Right lobe of liver (tissue), 4 donors: ENCODE measurements at regions not wholly inside any gene's neighbourhood (a gene's known extent, or its start where the extent isn't known, plus 50 kb on each side); places are given as distances from the start of the nearest gene placed in this dataset.

ENCODE experiments used
- POLR2A ChIP-seq: fragments of 450-650 bp; IDR thresholded peaks from one replicate; pipeline ENCODE4 v1.6.1; 2017; ENCODE audit warnings: antibody characterized with exemption, mild to moderate bottlenecking
- TF ChIP-seq, protein P1 (sequence below), 4 donors: fragments of 200-600 bp in 3 of 4; fragments of 450-650 bp in 1 of 4; IDR thresholded peaks; one replicate each; pipeline versions ENCODE4 v1.5.1 to v1.8.0; 2016 to 2022; ENCODE audit warnings: antibody characterized with exemption in 4 of 4, mild to moderate bottlenecking in 2 of 4
- donor health status: DM: no; HTN: no; CAD: no.
- donor health status: DM: no; HTN: no; CAD: no.
- donor health status: DM: no; HTN: yes; CAD: no.

DNA sequence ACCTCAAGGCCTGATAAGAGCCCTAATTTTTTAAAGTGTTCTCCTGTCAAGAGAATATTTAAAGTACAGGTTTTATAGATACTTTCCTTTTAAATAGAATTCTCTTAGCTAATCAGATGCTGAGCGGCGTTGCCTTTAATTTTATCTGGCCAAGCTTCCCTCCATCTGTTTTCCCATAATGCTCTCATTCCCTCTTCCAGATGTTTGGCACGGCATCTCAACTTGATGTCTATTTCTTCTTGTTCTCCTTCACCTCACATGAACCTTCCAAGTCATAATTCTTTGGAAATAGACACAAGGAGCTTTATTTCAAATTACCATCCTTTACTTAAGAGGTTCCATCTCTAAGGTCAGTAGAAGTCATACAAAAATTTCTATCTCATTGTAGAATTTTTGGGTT, 76.1 kb upstream of the CPO start:
- TF ChIP-seq, protein P1, sequence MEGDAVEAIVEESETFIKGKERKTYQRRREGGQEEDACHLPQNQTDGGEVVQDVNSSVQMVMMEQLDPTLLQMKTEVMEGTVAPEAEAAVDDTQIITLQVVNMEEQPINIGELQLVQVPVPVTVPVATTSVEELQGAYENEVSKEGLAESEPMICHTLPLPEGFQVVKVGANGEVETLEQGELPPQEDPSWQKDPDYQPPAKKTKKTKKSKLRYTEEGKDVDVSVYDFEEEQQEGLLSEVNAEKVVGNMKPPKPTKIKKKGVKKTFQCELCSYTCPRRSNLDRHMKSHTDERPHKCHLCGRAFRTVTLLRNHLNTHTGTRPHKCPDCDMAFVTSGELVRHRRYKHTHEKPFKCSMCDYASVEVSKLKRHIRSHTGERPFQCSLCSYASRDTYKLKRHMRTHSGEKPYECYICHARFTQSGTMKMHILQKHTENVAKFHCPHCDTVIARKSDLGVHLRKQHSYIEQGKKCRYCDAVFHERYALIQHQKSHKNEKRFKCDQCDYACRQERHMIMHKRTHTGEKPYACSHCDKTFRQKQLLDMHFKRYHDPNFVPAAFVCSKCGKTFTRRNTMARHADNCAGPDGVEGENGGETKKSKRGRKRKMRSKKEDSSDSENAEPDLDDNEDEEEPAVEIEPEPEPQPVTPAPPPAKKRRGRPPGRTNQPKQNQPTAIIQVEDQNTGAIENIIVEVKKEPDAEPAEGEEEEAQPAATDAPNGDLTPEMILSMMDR (IDR thresholded peaks at IDR 0.05): no peak
- TF ChIP-seq POLR2A: no peak
